HG03103 (cell line): ENCODE measurements at regions not wholly inside any gene's neighbourhood (a gene's known extent, or its start where the extent isn't known, plus 50 kb on each side); places are given as distances from the start of the nearest gene placed in this dataset.
"Not testable (repeated sequence)": the region's sequence is repeated elsewhere in the genome, so short reads cannot be mapped to it uniquely, and the experiment has no call there.

ENCODE experiments used
- ATAC-seq: cut with Tn5 transposase; IDR thresholded peaks from one replicate; pipeline ENCODE4 v1.9.1; 2021; ENCODE audit warnings: low read depth; ENCODE audit not compliant: unreplicated experiment

- ATAC-seq = no peak
These were observed 446.1 kb downstream of the HS3ST3B1 start for GRCh38 chr17:14746822-14747602.

DNA sequence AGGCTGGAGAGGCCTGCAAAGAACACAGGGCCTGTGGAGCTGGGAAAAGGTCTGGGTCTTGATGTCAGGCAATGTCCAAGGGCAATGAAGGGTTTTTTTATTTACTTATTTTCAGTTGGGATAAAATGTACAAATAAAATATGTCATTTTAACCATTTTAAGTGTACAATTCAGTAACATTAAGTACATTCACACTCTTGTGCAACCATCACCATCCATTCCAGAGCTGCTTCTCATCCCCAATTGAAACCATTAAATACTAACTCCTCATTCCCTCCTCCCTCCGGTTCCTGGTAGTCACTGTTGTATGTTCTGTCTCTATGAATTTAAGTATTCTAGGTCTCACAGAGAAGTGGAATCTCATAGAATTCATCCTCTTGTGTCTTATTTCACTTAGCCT, 444.7 kb downstream of the HS3ST3B1 start:
- ATAC-seq = no peak

GRCh38 chr17:14744761-14745473, 444.0 kb downstream of the HS3ST3B1 start:
- ATAC-seq = peak; percentile 45

- no peak for ATAC-seq
These were observed 440.6 kb downstream of the HS3ST3B1 start for GRCh38 chr17:14741491-14741890.

GRCh38 chr17:14739656-14740431, 439.0 kb downstream of the HS3ST3B1 start:
- no peak for ATAC-seq

GRCh38 chr17:14738652-14738988, 437.7 kb downstream of the HS3ST3B1 start:
- ATAC-seq = no peak

DNA sequence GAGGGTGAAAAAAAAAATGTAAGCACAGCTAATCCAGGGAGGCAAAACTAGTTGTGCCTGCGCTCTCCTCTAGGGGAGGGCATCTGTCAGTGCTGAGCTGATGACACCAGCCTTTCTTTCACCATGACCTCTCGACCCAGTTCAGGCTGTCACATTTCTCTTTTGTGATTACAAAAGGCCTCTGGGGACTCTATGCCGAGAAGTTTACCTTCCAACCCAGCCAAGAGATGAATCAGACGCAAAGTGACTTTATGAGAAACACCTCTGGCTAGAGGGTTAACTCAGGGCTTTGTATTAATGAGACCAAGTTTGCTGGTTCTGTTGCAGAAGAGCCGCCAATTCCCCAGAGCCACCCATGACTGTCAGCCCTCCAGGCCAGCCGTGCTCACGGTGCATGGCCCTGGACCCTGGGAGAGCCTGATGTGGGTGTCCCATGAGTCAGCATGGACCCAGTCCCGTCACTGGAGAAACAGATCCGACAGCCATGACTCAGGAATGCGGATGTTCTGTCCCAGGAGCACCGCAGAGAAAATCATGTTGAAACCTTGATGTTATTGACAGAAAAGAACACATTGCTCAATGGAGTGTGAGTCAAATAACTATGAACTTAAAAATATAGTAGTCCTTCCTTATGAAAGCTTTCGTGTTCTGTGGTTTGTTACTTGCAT, 437.2 kb downstream of the HS3ST3B1 start:
- ATAC-seq = peak; percentile 80

DNA sequence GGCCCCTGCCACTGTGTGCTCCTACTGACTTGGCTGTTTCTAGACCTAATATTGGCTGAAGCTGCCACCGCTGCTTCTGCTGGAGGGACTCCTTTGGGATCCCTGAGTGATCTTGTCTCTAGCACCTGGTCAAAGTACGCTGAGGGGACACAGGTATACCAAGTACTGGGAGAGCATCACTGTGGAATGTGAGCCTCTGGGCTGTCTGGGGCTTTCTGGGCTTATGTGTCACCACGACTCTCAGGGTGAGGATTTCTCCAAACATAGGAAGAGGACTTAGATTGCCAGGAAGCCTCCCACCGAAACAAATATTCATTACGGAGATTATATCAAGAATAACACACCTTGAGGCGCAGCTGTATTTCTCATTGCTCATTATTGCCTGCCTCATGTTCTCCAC, 435.8 kb downstream of the HS3ST3B1 start:
- no peak for ATAC-seq

- no peak for ATAC-seq
These were observed 432.5 kb downstream of the HS3ST3B1 start for GRCh38 chr17:14733376-14733775.

- ATAC-seq = no peak
These were observed 431.3 kb downstream of the HS3ST3B1 start for GRCh38 chr17:14732211-14732610.

GRCh38 chr17:14731591-14731990, 430.7 kb downstream of the HS3ST3B1 start:
- ATAC-seq = no peak

DNA sequence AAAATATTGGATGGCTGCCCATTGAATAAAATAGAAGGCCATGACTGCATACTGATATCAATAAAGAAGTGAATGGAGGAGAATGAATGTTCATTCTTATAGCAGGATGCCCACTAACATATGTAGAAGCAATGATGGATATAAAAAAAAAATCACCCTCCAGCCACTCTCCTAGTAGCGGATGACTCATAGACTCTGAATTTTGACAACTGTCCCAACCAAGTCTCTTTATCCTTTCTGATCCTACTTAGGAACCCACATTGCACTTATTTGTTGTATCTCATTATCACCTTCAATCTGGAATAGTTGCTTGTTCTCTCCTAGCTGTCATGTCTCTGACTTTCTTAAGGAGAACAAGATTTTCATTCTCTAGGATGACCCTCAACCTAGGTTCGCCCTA, 429.9 kb downstream of the HS3ST3B1 start:
- ATAC-seq = no peak

DNA sequence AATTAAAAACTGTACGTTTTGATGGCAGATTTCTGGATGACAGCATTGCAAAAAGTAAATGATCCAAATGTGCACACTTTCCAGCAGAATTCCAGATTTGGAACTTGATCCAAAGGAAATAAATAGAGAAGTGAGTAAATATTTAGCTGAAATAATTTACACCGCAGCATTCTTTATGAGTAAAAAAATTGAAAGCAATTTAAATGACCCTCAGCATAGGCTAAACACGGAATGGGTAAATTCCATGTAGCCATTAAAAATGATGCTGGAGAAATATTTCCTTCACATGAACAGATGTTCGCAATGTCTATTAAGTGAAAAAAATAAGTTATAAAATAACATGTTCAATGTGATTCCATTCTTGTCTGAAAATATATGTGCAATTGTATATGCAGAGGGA, 424.8 kb downstream of the HS3ST3B1 start:
- ATAC-seq = no peak

GRCh38 chr17:14724770-14725169, 423.9 kb downstream of the HS3ST3B1 start:
- no peak for ATAC-seq

DNA sequence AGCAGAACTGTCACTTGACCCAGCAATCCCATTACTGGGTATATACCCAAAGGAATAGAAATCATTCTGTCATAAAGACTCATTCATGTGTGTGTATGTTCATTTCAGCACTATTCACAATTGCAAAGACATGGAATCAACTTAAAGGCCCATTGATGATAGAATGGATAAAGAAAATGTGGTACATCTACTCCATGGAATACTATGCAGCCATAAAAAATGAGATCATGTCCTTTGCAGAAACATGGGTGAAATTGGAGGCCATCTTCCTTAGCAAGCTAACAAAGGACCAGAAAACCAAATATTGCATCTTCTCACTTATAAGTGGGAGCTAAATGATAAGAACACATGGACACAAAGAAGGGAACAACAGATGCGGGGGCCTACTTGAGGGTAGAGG, 422.5 kb downstream of the HS3ST3B1 start:
- not testable (repeated sequence) for ATAC-seq

- ATAC-seq = no peak
These were observed 419.1 kb downstream of the HS3ST3B1 start for GRCh38 chr17:14719942-14720341.

DNA sequence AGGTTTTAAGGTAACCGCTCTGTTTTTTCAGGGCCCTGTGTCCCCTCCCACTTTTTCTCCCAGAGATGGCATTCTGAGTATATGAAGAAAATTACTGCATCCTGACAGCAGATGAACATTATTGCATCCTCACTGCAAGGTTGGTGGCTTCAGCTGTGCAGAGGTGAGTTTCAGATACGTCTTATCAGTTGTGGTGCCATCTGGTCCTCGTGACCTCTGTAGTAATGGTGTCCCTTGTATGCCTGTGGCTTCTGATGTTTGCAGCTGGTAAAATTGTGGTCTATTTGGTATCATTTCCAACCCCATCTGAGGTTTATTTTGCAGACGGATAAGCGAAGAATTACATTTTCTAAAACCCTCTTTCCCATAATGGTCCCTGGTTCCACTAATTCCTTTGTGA, 417.0 kb downstream of the HS3ST3B1 start:
- no peak for ATAC-seq

DNA sequence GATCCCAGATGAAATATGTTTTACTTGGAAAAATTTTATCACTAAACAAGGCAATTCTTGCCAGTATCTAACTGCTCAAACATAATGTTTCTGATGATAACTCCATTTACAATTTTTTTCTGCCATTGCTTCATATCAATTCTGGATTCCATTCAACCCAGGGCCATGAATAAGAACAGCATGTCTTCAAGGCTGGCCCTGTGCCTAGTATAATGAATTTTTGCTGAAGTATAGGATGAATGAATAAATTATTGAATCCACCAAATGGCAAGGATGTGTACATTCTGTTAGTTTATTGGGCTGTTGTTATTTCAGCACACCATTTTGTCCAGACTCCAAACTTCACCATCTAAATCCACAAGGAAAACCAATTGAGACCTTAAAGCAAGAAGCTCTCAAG, 414.7 kb downstream of the HS3ST3B1 start:
- ATAC-seq = no peak

- no peak for ATAC-seq
These were observed 411.7 kb downstream of the HS3ST3B1 start for GRCh38 chr17:14712611-14713021.

- ATAC-seq = no peak
These were observed 403.2 kb downstream of the HS3ST3B1 start for GRCh38 chr17:14704121-14704520.

- ATAC-seq = no peak
These were observed 401.0 kb downstream of the HS3ST3B1 start for GRCh38 chr17:14701886-14702285.
